K562 (cell line): ENCODE measurements at regions not wholly inside any gene's neighbourhood (a gene's known extent, or its start where the extent isn't known, plus 50 kb on each side); places are given as distances from the start of the nearest gene placed in this dataset.

Source experiments
- ATAC-seq: fragments of 200-7000 bp; cut with Tn5 transposase; 3 replicates; pipeline ENCODE4 v1.9.1; 2020; ENCODE audit warnings: moderate library complexity
- BruUV-seq: library from RNA; stranded (reverse); fragments of 400-500 nt; replicated peaks from 2 replicates; lab custom pipeline; 2021; lab: Mats Ljungman, UMichigan
- CTCF ChIA-PET: fragments of 300-600 bp; formaldehyde crosslinking; extraction: SDS; loops from one replicate; lab custom pipeline; 2021; ENCODE audit warnings: low intra/inter-chr PET ratio; lab: Yijun Ruan, JAX
- POLR2A ChIA-PET: fragments of 300-600, 350-650 bp; sonication (Branson Sonifier 250); formaldehyde crosslinking; extraction: SDS; loops from one replicate; lab custom pipeline; 2021; ENCODE audit warnings: antibody characterized with exemption, inconsistent platforms; lab: Yijun Ruan, JAX
- DNase-seq, 4 experiments: peaks; one replicate each; pipeline versions ENCODE4 v3.0.0 to v3.0.0-alpha.2; 2011 to 2018; ENCODE audit warnings: low spot score in 3 of 4, mixed read lengths in 3 of 4; ENCODE audit errors: extremely low read depth in 1 of 4
- FAIRE-seq: peaks from 2 replicates; lab custom pipeline; 2011; peaks lifted over from hg19 to GRCh38; lab: Jason Lieb, UNC
- H2AFZ ChIP-seq: 2 replicates; pipeline ENCODE4 v1.6.0; 2011; ENCODE audit warnings: low read depth, low read length, control low read depth, inconsistent platforms
- H3K27ac ChIP-seq: fragments of 200-600 bp; 3 replicates; pipeline ENCODE4 v1.8.0; 2011; ENCODE audit warnings: low read depth, mild to moderate bottlenecking, control low read depth, inconsistent platforms, low read length, moderate library complexity, mixed read lengths; ENCODE audit errors: extremely low read depth
- H3K27me3 ChIP-seq, 2 experiments: fragments of 300-600 bp in 1 of 2; 2 replicates in 1 of 2; 3 replicates in 1 of 2; pipeline versions ENCODE4 v1.6.0 to v1.8.0; 2011; ENCODE audit warnings: inconsistent platforms in 2 of 2, low read length in 2 of 2, mild to moderate bottlenecking in 1 of 2, mixed read lengths in 1 of 2, moderate library complexity in 1 of 2; ENCODE audit not compliant: control insufficient read depth in 2 of 2, insufficient read depth in 2 of 2
- H3K36me3 ChIP-seq: fragments of 300-600 bp; 3 replicates; pipeline ENCODE4 v1.8.0; 2011; ENCODE audit warnings: mild to moderate bottlenecking, low read length, inconsistent platforms; ENCODE audit not compliant: control insufficient read depth, insufficient read depth
- H3K4me1 ChIP-seq, 2 experiments: fragments of 200-600 bp in 1 of 2; replicated peaks in 1 of 2; 2 replicates in 1 of 2; 3 replicates in 1 of 2; pipeline versions ENCODE4 v1.5.1 to v1.8.0; 2011; ENCODE audit warnings: inconsistent platforms in 2 of 2, low read length in 2 of 2, mild to moderate bottlenecking in 1 of 2, mixed read lengths in 1 of 2, moderate library complexity in 1 of 2; ENCODE audit not compliant: control insufficient read depth in 2 of 2, insufficient read depth in 2 of 2
- H3K4me2 ChIP-seq: 2 replicates; pipeline ENCODE4 v1.6.1; 2011; ENCODE audit warnings: low read length, control low read depth, inconsistent platforms, mixed read lengths; ENCODE audit not compliant: insufficient read depth
- H3K4me3 ChIP-seq: fragments of 200-600 bp; sonication (generic), shearing (Covaris generic); 2 replicates; pipeline ENCODE4 v1.5.1; 2016; ENCODE audit warnings: control low read depth, inconsistent platforms
- H3K79me2 ChIP-seq: fragments of 200-600 bp; 3 replicates; pipeline ENCODE4 v1.8.0; 2011; ENCODE audit warnings: low read length, inconsistent platforms; ENCODE audit not compliant: control insufficient read depth, insufficient read depth
- H3K9ac ChIP-seq, 2 experiments: 2 replicates each; pipeline versions ENCODE4 v1.6.0 to v1.6.1; 2011; ENCODE audit warnings: low read depth in 2 of 2, low read length in 2 of 2, control low read depth in 1 of 2, inconsistent platforms in 1 of 2, mild to moderate bottlenecking in 1 of 2, mixed read lengths in 1 of 2; ENCODE audit not compliant: insufficient read depth in 1 of 2
- H3K9me1 ChIP-seq: one replicate; pipeline ENCODE4 v1.6.0; 2011; ENCODE audit warnings: inconsistent platforms, mild to moderate bottlenecking, low read length, moderate library complexity; ENCODE audit not compliant: control insufficient read depth, insufficient read depth
- H3K9me3 ChIP-seq: replicated peaks from 2 replicates; pipeline ENCODE4 v1.5.1; 2011; ENCODE audit warnings: low read depth, low read length, inconsistent platforms; ENCODE audit not compliant: control insufficient read depth, insufficient read depth
- H4K20me1 ChIP-seq: replicated peaks from 2 replicates; pipeline ENCODE4 v1.6.1; 2011; ENCODE audit warnings: low read length, inconsistent platforms, mixed read lengths; ENCODE audit not compliant: control insufficient read depth, insufficient read depth
- E2F5 ChIP-seq: sonication (generic); formaldehyde crosslinking; IDR thresholded peaks from 2 replicates; pipeline ENCODE4 v1.8.0; 2022; ENCODE audit warnings: mild to moderate bottlenecking, missing genetic modification reagents
- EGR1 ChIP-seq: fragments of 450-650 bp; conservative IDR thresholded peaks from 2 replicates; pipeline ENCODE4 v1.6.1; 2017; ENCODE audit warnings: mild to moderate bottlenecking
- ELF4 ChIP-seq: fragments of 450-650 bp; formaldehyde crosslinking; IDR thresholded peaks from 2 replicates; pipeline ENCODE4 v1.4.0; 2022; ENCODE audit warnings: missing genetic modification characterization
- FOSL1 ChIP-seq: fragments of 200-800 bp; sonication (Bioruptor generic); conservative IDR thresholded peaks from 2 replicates; pipeline ENCODE4 v1.6.1; 2016; ENCODE audit warnings: missing genetic modification characterization, missing compliant biosample characterization
- FOXM1 ChIP-seq, 2 experiments: fragments of 450-650 bp in 1 of 2; sonication (generic) in 1 of 2; formaldehyde crosslinking in 1 of 2; IDR thresholded peaks; 2 replicates each; pipeline versions ENCODE4 v1.6.1 to v1.9.0; 2017 to 2022; ENCODE audit warnings: low read depth in 2 of 2, mild to moderate bottlenecking in 2 of 2, missing genetic modification reagents in 1 of 2, moderate library complexity in 1 of 2
- PREB ChIP-seq: sonication (generic); formaldehyde crosslinking; IDR thresholded peaks from 2 replicates; pipeline ENCODE4 v1.8.1; 2023; ENCODE audit warnings: mild to moderate bottlenecking, missing genetic modification reagents
- SMAD2 ChIP-seq: fragments of 150-350 bp; IDR thresholded peaks from 2 replicates; pipeline ENCODE4 v1.6.1; 2014; ENCODE audit warnings: low read depth, mild to moderate bottlenecking, low read length
- SRF ChIP-seq, 2 experiments: fragments of 250-450, 450-650 bp in 1 of 2; sonication (Bioruptor Pico) in 1 of 2; sonication (generic) in 1 of 2; formaldehyde crosslinking; IDR thresholded peaks; 2 replicates each; pipeline versions ENCODE4 v1.5.0 to v1.5.1; 2020 to 2022; ENCODE audit warnings: mild to moderate bottlenecking in 1 of 2, missing genetic modification reagents in 1 of 2
- ZNF280A ChIP-seq: fragments of 450-650 bp; IDR thresholded peaks from 2 replicates; pipeline ENCODE4 v1.6.1; 2018; ENCODE audit warnings: mild to moderate bottlenecking, low read depth; ENCODE audit not compliant: partially characterized antibody
- WGBS: fragments of 100-300 bp; shearing (Covaris generic); methylation state at CpG from one replicate; pipeline ENCODE4 v1.1.6; 2016; ENCODE audit warnings: low coverage, mixed read lengths; ENCODE audit not compliant: insufficient coverage; ENCODE audit errors: missing lambda C conversion rate; 5-methylcytosine and 5-hydroxymethylcytosine counted together
- in situ Hi-C: fragments of 300-500 bp; cut with MboI; formaldehyde crosslinking; loops from 4 replicates; pipeline ENCODE4 v1.15.0; 2018; ENCODE audit warnings: inconsistent platforms, mixed read lengths
- intact Hi-C: fragments of 100-400 bp; cut with micrococcal nuclease; formaldehyde crosslinking; loops from 2 replicates; pipeline ENCODE4 v1.14.2; 2022

- FAIRE-seq (no peak), ATAC-seq (no peak), DNase-seq (no peak)
- no peak overlapping the region for H3K9ac ChIP-seq
- intact Hi-C loops, result loop anchor here (10.0 kb wide), 1 partner anchor 626 kb away; no protein-coding TSS in a partner anchor
- H4K20me1 ChIP-seq, result no peaks in the 10 kb centered on the region
- 6% methylated on average over 17 of the region's 27 CpGs for WGBS
- TF ChIP-seq ELF4 (no peak), E2F5 (no peak), ZNF280A (no peak), SMAD2 (no peak), FOSL1 (tag) (no peak), SRF (CRISPR knock-in tag; IDR thresholded peaks at IDR 0.05) (no peak), FOXM1 (IDR thresholded peaks at IDR 0.05; ENCODE audit: low read depth) (no peak), FOXM1 (CRISPR knock-in tag; IDR thresholded peaks at IDR 0.05; ENCODE audit: low read depth) (no peak), EGR1 (no peak), PREB (CRISPR knock-in tag) (no peak)
- no peak overlapping the region for H3K27ac ChIP-seq
- no peak overlapping the region for H3K4me2 ChIP-seq
- no peaks in the 10 kb centered on the region for H3K9me3 ChIP-seq
- CTCF ChIA-PET, result no interaction called here
- POLR2A ChIA-PET, result interaction anchor here (0.9 to 2.1 kb wide), 3 partner anchors 13 to 231 kb away, joined by 3 to 8 read pairs (median 3); no protein-coding TSS in a partner anchor
- H3K9me1 ChIP-seq, result no peaks in the 10 kb centered on the region
- H3K27me3 ChIP-seq, result peaks cover 10 to 51% of the 10 kb centered on the region in 2 experiments; a peak in 4 of 5 replicates
- no peak overlapping the region for H2AFZ ChIP-seq
- no peaks in the 10 kb centered on the region for H3K79me2 ChIP-seq
- in situ Hi-C loops, result loop anchor here (25.0 kb wide), 1 partner anchor 699 kb away; no protein-coding TSS in a partner anchor
- no TSS peak for BruUV-seq
- H3K4me3 ChIP-seq, result no peak overlapping the region
- H3K4me1 ChIP-seq, result 0 out of 5 replicates have a peak, but pooled peaks cover 0 to 3% of the 10 kb centered on the region in 2 experiments
- no peaks in the 10 kb centered on the region for H3K36me3 ChIP-seq
Measured at GRCh38 chr2:121088251-121089165, 196.5 kb downstream of the TFCP2L1 start.
